Liver (tissue), 8 donors: ENCODE measurements at regions not wholly inside any gene's neighbourhood (a gene's known extent, or its start where the extent isn't known, plus 50 kb on each side); places are given as distances from the start of the nearest gene placed in this dataset.

Experiments
- DNase-seq: peaks from one replicate; pipeline ENCODE4 v3.0.0-alpha.2; 2017; ENCODE audit warnings: low spot score
- H3K27ac ChIP-seq, 2 donors: one replicate each; pipeline ENCODE4 v1.7.0; 2013; ENCODE audit warnings: inconsistent platforms in 2 of 2, low read length in 2 of 2, control low read depth in 1 of 2, low read depth in 1 of 2, mild to moderate bottlenecking in 1 of 2
- H3K27me3 ChIP-seq, 4 donors: one replicate each; pipeline versions ENCODE4 v1.6.1 to v1.7.0; 2013; ENCODE audit warnings: low read length in 3 of 4, inconsistent platforms in 1 of 4, mild to moderate bottlenecking in 1 of 4, moderate library complexity in 1 of 4; ENCODE audit not compliant: control insufficient read depth in 4 of 4, insufficient read depth in 4 of 4
- H3K36me3 ChIP-seq, 4 donors: one replicate each; pipeline versions ENCODE4 v1.6.1 to v1.7.0; 2013; ENCODE audit warnings: low read length in 3 of 4, mild to moderate bottlenecking in 3 of 4, low read depth in 1 of 4, moderate library complexity in 1 of 4; ENCODE audit not compliant: control insufficient read depth in 4 of 4, insufficient read depth in 3 of 4
- H3K4me1 ChIP-seq, 4 donors: one replicate each; pipeline versions ENCODE4 v1.6.1 to v1.7.0; 2013; ENCODE audit warnings: low read length in 3 of 4, mild to moderate bottlenecking in 3 of 4, moderate library complexity in 1 of 4; ENCODE audit not compliant: control insufficient read depth in 4 of 4, insufficient read depth in 4 of 4
- H3K4me3 ChIP-seq, 3 donors: one replicate each; pipeline versions ENCODE4 v1.6.1 to v1.7.0; 2013; ENCODE audit warnings: low read length in 3 of 3, control low read depth in 1 of 3, low read depth in 1 of 3, mild to moderate bottlenecking in 1 of 3
- H3K9ac ChIP-seq, 2 donors: one replicate each; pipeline ENCODE4 v1.7.0; 2013; ENCODE audit warnings: low read length in 2 of 2, mild to moderate bottlenecking in 2 of 2, moderate library complexity in 2 of 2, control low read depth in 1 of 2, low read depth in 1 of 2
- H3K9me3 ChIP-seq, 4 donors: one replicate each; pipeline versions ENCODE4 v1.6.1 to v1.7.0; 2013; ENCODE audit warnings: low read length in 3 of 4; ENCODE audit not compliant: control insufficient read depth in 4 of 4
- CTCF ChIP-seq: fragments of 150-350 bp; IDR thresholded peaks from 2 replicates; pipeline ENCODE4 v1.5.1; 2017; ENCODE audit warnings: improper control_type of control experiment, low read depth, low read length; ENCODE audit not compliant: missing input control
- EGR1 ChIP-seq, 2 donors: IDR thresholded peaks; 2 replicates each; pipeline ENCODE4 v1.6.1; 2016 to 2018; ENCODE audit warnings: antibody characterized with exemption in 2 of 2, low read depth in 2 of 2
- FOXA1 ChIP-seq: IDR thresholded peaks from 2 replicates; pipeline ENCODE4 v1.6.1; 2016; ENCODE audit warnings: antibody characterized with exemption
- FOXA2 ChIP-seq: IDR thresholded peaks from 2 replicates; pipeline ENCODE4 v1.6.1; 2016; ENCODE audit warnings: antibody characterized with exemption
- GABPA ChIP-seq, 2 donors: IDR thresholded peaks in 1 of 2; conservative IDR thresholded peaks in 1 of 2; 2 replicates each; pipeline ENCODE4 v1.6.1; 2016; ENCODE audit warnings: antibody characterized with exemption in 2 of 2, mild to moderate bottlenecking in 1 of 2, moderate library complexity in 1 of 2
- HNF4G ChIP-seq: IDR thresholded peaks from 2 replicates; pipeline ENCODE4 v1.6.1; 2016; ENCODE audit warnings: antibody characterized with exemption
- JUND ChIP-seq, 2 donors: IDR thresholded peaks; 2 replicates each; pipeline ENCODE4 v1.6.1; 2016; ENCODE audit warnings: antibody characterized with exemption in 2 of 2
- MAX ChIP-seq: IDR thresholded peaks from 2 replicates; pipeline ENCODE4 v1.6.1; 2016; ENCODE audit warnings: antibody characterized with exemption
- NR2F2 ChIP-seq: IDR thresholded peaks from 2 replicates; pipeline ENCODE4 v1.6.1; 2016; ENCODE audit warnings: antibody characterized with exemption
- RAD21 ChIP-seq, 2 donors: IDR thresholded peaks; 2 replicates each; pipeline ENCODE4 v1.6.1; 2016; ENCODE audit warnings: antibody characterized with exemption in 2 of 2, mild to moderate bottlenecking in 2 of 2
- SP1 ChIP-seq: IDR thresholded peaks from 2 replicates; pipeline ENCODE4 v1.6.1; 2018; ENCODE audit warnings: antibody characterized with exemption, mild to moderate bottlenecking
- TAF1 ChIP-seq: conservative IDR thresholded peaks from 2 replicates; pipeline ENCODE4 v1.6.1; 2016; ENCODE audit warnings: antibody characterized with exemption, mild to moderate bottlenecking
- YY1 ChIP-seq: IDR thresholded peaks from 2 replicates; pipeline ENCODE4 v1.6.1; 2016; ENCODE audit warnings: antibody characterized with exemption, mild to moderate bottlenecking
- ZBTB33 ChIP-seq: IDR thresholded peaks from 2 replicates; pipeline ENCODE4 v1.6.1; 2016; ENCODE audit warnings: antibody characterized with exemption
- WGBS: extraction: QIAGEN DNeasy Blood & Tissue Kit; methylation state at CpG from one replicate; pipeline ENCODE4 v1.1.7; 2013; 5-methylcytosine and 5-hydroxymethylcytosine counted together
- donor health status: healthy.
- donor health status: healthy.
- donor health status: healthy.
- donor health status: healthy.
- donor health status: healthy.

GRCh38 chr10:36670621-36671402, 454.6 kb upstream of the ANKRD30A start:
- no peaks in the 10 kb centered on the region for H3K27me3 ChIP-seq
- H3K9ac ChIP-seq, result no peak overlapping the region
- no peak overlapping the region for H3K4me3 ChIP-seq
- H3K4me1 ChIP-seq, result no peaks in the 10 kb centered on the region
- TF ChIP-seq CTCF, result no peak
- TF ChIP-seq GABPA (IDR thresholded peaks at IDR 0.05 in 1 of 2, conservative IDR thresholded peaks at IDR 0.05 in 1 of 2), result no peak
- no peak for TF ChIP-seq EGR1 (IDR thresholded peaks at IDR 0.05; ENCODE audit: low read depth in 2 of 2)
- no peak for TF ChIP-seq MAX
- TF ChIP-seq YY1, result no peak
- TF ChIP-seq RAD21 (IDR thresholded peaks at IDR 0.05), result no peak
- TF ChIP-seq TAF1, result no peak
- no peak for TF ChIP-seq HNF4G
- no peak for TF ChIP-seq FOXA2
- no peak for TF ChIP-seq NR2F2
- TF ChIP-seq FOXA1, result no peak
- no peak for TF ChIP-seq SP1
- no peak for TF ChIP-seq JUND (IDR thresholded peaks at IDR 0.05)
- TF ChIP-seq ZBTB33, result no peak
- H3K36me3 ChIP-seq, result no peaks in the 10 kb centered on the region
- H3K9me3 ChIP-seq, result no peaks in the 10 kb centered on the region
- DNase-seq, result no peak
- H3K27ac ChIP-seq, result no peak overlapping the region
- WGBS, result 57% methylated on average over 4 of the region's 4 CpGs

GRCh38 chr10:36669615-36670352, 455.6 kb upstream of the ANKRD30A start:
- no peaks in the 10 kb centered on the region for H3K4me1 ChIP-seq
- H3K27me3 ChIP-seq, result no peaks in the 10 kb centered on the region
- whole genome bisulfite sequencing, result 73% methylated on average over 2 of the region's 2 CpGs

More at GRCh38 chr10:36669615-36670352, 455.6 kb upstream of the ANKRD30A start:
- no peak overlapping the region for H3K9ac ChIP-seq
- no peak for DNase-seq
- H3K4me3 ChIP-seq, result no peak overlapping the region
- TF ChIP-seq YY1 (no peak), GABPA (IDR thresholded peaks at IDR 0.05 in 1 of 2, conservative IDR thresholded peaks at IDR 0.05 in 1 of 2) (no peak), MAX (no peak), HNF4G (no peak), EGR1 (IDR thresholded peaks at IDR 0.05; ENCODE audit: low read depth in 2 of 2) (no peak)
- H3K27ac ChIP-seq, result no peak overlapping the region
- H3K36me3 ChIP-seq, result no peaks in the 10 kb centered on the region
- no peaks in the 10 kb centered on the region for H3K9me3 ChIP-seq
